SH-SY5Y (cell line): ENCODE measurements at regions not wholly inside any gene's neighbourhood (a gene's known extent, or its start where the extent isn't known, plus 50 kb on each side); places are given as distances from the start of the nearest gene placed in this dataset.

ENCODE experiments used
- GATA2 ChIP-seq: IDR thresholded peaks from 2 replicates; pipeline ENCODE4 v1.6.1; 2011; ENCODE audit warnings: mild to moderate bottlenecking, low read depth, low read length
- GATA3 ChIP-seq: IDR thresholded peaks from 2 replicates; pipeline ENCODE4 v1.6.1; 2011; ENCODE audit warnings: low read depth, mild to moderate bottlenecking, low read length, moderate library complexity

GRCh38 chr2:194380011-194380410 lies 1277.0 kb upstream of the SLC39A10 start:
- no peak for TF ChIP-seq GATA3
- TF ChIP-seq GATA2 = no peak
